HCT116 (cell line): ENCODE measurements at regions not wholly inside any gene's neighbourhood (a gene's known extent, or its start where the extent isn't known, plus 50 kb on each side); places are given as distances from the start of the nearest gene placed in this dataset.

ENCODE experiments used
- CEBPB ChIP-seq: IDR thresholded peaks from 2 replicates; pipeline ENCODE4 v1.6.1; 2012; ENCODE audit warnings: low read depth
- EGR1 ChIP-seq: IDR thresholded peaks from 2 replicates; pipeline ENCODE4 v1.6.1; 2012; ENCODE audit warnings: low read depth
- EZH2phosphoT487 ChIP-seq: fragments of 200-600 bp; IDR thresholded peaks from 2 replicates; pipeline ENCODE4 v1.6.1; 2018; ENCODE audit warnings: antibody characterized with exemption, borderline replicate concordance
- MAX ChIP-seq: IDR thresholded peaks from 2 replicates; pipeline ENCODE4 v1.6.1; 2012
- POLR2A ChIP-seq: IDR thresholded peaks from 2 replicates; pipeline ENCODE4 v1.7.0; 2011; ENCODE audit warnings: borderline replicate concordance; ENCODE audit not compliant: insufficient read depth, insufficient read length; ENCODE audit errors: extremely low read depth
- SP1 ChIP-seq: IDR thresholded peaks from 2 replicates; pipeline ENCODE4 v1.6.1; 2012; ENCODE audit warnings: low read depth
- TCF7L2 ChIP-seq: IDR thresholded peaks from 2 replicates; pipeline ENCODE4 v1.7.0; 2011; ENCODE audit warnings: borderline replicate concordance, inconsistent platforms; ENCODE audit not compliant: insufficient read depth, insufficient read length; ENCODE audit errors: extremely low read depth
- ZFX ChIP-seq: fragments of 450-650 bp; IDR thresholded peaks from 2 replicates; pipeline ENCODE4 v1.6.1; 2017

GRCh38 chr18:56412951-56413350 is 225.4 kb downstream of the TXNL1 start:
- TF ChIP-seq POLR2A = no peak
- no peak for TF ChIP-seq EZH2phosphoT487
- no peak for TF ChIP-seq TCF7L2
- no peak for TF ChIP-seq EGR1
- TF ChIP-seq SP1 = no peak
- TF ChIP-seq MAX = no peak
- no peak for TF ChIP-seq CEBPB
- no peak for TF ChIP-seq ZFX
